ENCODE measurements at regions not wholly inside any gene's neighbourhood (a gene's known extent, or its start where the extent isn't known, plus 50 kb on each side); places are given as distances from the start of the nearest gene placed in this dataset.

- Histone ChIP-seq H3K27me3 (replicated peaks in 1 of 7) (peaks cover 0 to 25% (median 0%) of the 10 kb centered on the region in 7 donors), H3K4me1 (peaks cover 2 to 41% (median 22%) of the 10 kb centered on the region in 6 donors), H3K4me3 (no peak overlapping the region), H3K36me3 (no peaks in the 10 kb centered on the region), H3K9me3 (no peaks in the 10 kb centered on the region), H3K27ac (no peak overlapping the region)
- intact Hi-C loops (cut with DNase I; ENCODE audit: low total_unique reads): no loop called here
- WGBS, 5 donors: 86 to 90% (median 88%) methylated on average over 9 of the region's 9 CpGs
- TF ChIP-seq POLR2AphosphoS5 (IDR thresholded peaks at IDR 0.05): no peak
- no peak for TF ChIP-seq POLR2A (IDR thresholded peaks at IDR 0.05)
- no peak for TF ChIP-seq CTCF (IDR thresholded peaks at IDR 0.05 in 8 of 11, conservative IDR thresholded peaks at IDR 0.05 in 3 of 11)
- DNase-seq: no peak
These were observed 91.8 kb upstream of the CLDN5 start for GRCh38 chr22:19615867-19616581.

- Histone ChIP-seq H3K4me3 (no peak overlapping the region), H3K27ac (peak overlapping the region in 1 of 8 donors; percentile 16), H3K9me3 (no peaks in the 10 kb centered on the region), H3K27me3 (replicated peaks in 1 of 7) (peaks cover 0 to 12% (median 0%) of the 10 kb centered on the region in 7 donors), H3K36me3 (no peaks in the 10 kb centered on the region), H3K4me1 (peaks cover 14 to 48% (median 35%) of the 10 kb centered on the region in 6 donors)
- TF ChIP-seq CTCF (IDR thresholded peaks at IDR 0.05 in 8 of 11, conservative IDR thresholded peaks at IDR 0.05 in 3 of 11): no peak
- DNase-seq: no peak
- intact Hi-C loops (cut with DNase I; ENCODE audit: low total_unique reads): loop anchor here (10.0 kb wide), 1 partner anchor 125 kb away; no protein-coding TSS in a partner anchor
- 45 to 63% (median 50%) methylated on average over 7 to 8 of the region's 8 CpGs for WGBS, 5 donors
These were observed 94.9 kb upstream of the SEPTIN5 start for GRCh38 chr22:19619144-19620009.

GRCh38 chr22:19620742-19621371, 93.4 kb upstream of the SEPTIN5 start:
- 52 to 66% (median 57%) methylated on average over 16 to 21 of the region's 21 CpGs for WGBS, 5 donors
- peak overlapping the region in 6 of 8 donors; percentile 9 to 66 (median 53) for H3K27ac ChIP-seq
- no peaks in the 10 kb centered on the region for H3K36me3 ChIP-seq
- DNase-seq: no peak
- H3K4me1 ChIP-seq: peaks cover 14 to 42% (median 35%) of the 10 kb centered on the region in 6 donors
- no peak overlapping the region for H3K4me3 ChIP-seq
- no peak for TF ChIP-seq POLR2A (IDR thresholded peaks at IDR 0.05)
- peak; percentile 57 to 72 (median 61) for TF ChIP-seq POLR2AphosphoS5 (IDR thresholded peaks at IDR 0.05)
- H3K27me3 ChIP-seq (replicated peaks in 1 of 7): peaks cover 0 to 7% (median 0%) of the 10 kb centered on the region in 7 donors
- intact Hi-C loops (cut with DNase I; ENCODE audit: low total_unique reads): loop anchor here (10.0 kb wide), 1 partner anchor 126 kb away; no protein-coding TSS in a partner anchor
- no peaks in the 10 kb centered on the region for H3K9me3 ChIP-seq

- H3K27ac ChIP-seq: peak overlapping the region in 7 of 8 donors; percentile 5 to 66 (median 48)
- intact Hi-C loops (cut with DNase I; ENCODE audit: low total_unique reads): loop anchor here (10.0 kb wide), 1 partner anchor 127 kb away; no protein-coding TSS in a partner anchor
- DNase-seq: no peak
These were observed 92.8 kb upstream of the SEPTIN5 start for GRCh38 chr22:19621373-19622060.

More at GRCh38 chr22:19621373-19622060, 92.8 kb upstream of the SEPTIN5 start:
- Histone ChIP-seq H3K4me1 (peaks cover 14 to 42% (median 35%) of the 10 kb centered on the region in 6 donors), H3K36me3 (no peaks in the 10 kb centered on the region), H3K4me3 (peak overlapping the region in 1 of 8 donors; percentile 45), H3K27me3 (replicated peaks in 1 of 7) (peaks cover 0 to 8% (median 0%) of the 10 kb centered on the region in 7 donors), H3K9me3 (no peaks in the 10 kb centered on the region)
- TF ChIP-seq POLR2AphosphoS5 (IDR thresholded peaks at IDR 0.05): peak in 1 of 3 donors; percentile 34
- no peak for TF ChIP-seq POLR2A (IDR thresholded peaks at IDR 0.05)
- no peak for TF ChIP-seq CTCF (IDR thresholded peaks at IDR 0.05 in 8 of 11, conservative IDR thresholded peaks at IDR 0.05 in 3 of 11)
- 53 to 76% (median 65%) methylated on average over 18 of the region's 18 CpGs for WGBS, 5 donors
